DMS 273 treated with DMSO at 0.1 percent for 48 hours (cell line): ENCODE measurements at regions not wholly inside any gene's neighbourhood (a gene's known extent, or its start where the extent isn't known, plus 50 kb on each side); places are given as distances from the start of the nearest gene placed in this dataset.
"Not testable (repeated sequence)": the region's sequence is repeated elsewhere in the genome, so short reads cannot be mapped to it uniquely, and the experiment has no call there.

Experiments
- DNase-seq: peaks from one replicate; lab custom pipeline; 2025; lab: John Stamatoyannopoulos, UW

- DNase-seq: no peak
Observed at GRCh38 chr11:81979448-81979847, 754.2 kb downstream of the FAM181B start.

- DNase-seq: no peak
Observed at GRCh38 chr11:81975261-81975900, 758.3 kb downstream of the FAM181B start.

- DNase-seq: no peak
Observed at GRCh38 chr11:81970886-81971285, 762.8 kb downstream of the FAM181B start.

DNA sequence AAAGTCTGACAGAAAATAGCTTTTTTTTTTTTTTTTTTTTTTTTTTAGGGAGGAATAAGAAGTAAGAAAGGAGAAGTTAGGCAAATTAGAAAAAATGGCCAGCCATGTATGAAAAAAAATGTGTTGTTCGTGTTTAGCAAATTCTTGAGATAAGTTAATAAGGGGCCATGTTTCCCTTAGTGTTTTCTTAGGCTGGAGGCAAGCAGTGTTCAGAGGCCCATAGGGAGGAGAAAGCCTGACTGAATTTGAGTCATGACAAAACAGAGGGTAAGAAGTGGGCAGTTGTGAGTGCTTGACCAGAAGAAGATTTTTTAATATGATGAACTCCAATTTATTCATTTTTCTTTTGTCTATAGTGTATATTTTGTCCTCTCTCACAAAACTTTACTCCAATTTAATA, 766.4 kb downstream of the FAM181B start:
- DNase-seq: no peak

- no peak for DNase-seq
Observed at GRCh38 chr11:81966340-81966739, 767.3 kb downstream of the FAM181B start.

- DNase-seq: no peak
Observed at GRCh38 chr11:81963018-81963417, 770.6 kb downstream of the FAM181B start.

GRCh38 chr11:81960443-81960842, 773.2 kb downstream of the FAM181B start:
- no peak for DNase-seq

DNA sequence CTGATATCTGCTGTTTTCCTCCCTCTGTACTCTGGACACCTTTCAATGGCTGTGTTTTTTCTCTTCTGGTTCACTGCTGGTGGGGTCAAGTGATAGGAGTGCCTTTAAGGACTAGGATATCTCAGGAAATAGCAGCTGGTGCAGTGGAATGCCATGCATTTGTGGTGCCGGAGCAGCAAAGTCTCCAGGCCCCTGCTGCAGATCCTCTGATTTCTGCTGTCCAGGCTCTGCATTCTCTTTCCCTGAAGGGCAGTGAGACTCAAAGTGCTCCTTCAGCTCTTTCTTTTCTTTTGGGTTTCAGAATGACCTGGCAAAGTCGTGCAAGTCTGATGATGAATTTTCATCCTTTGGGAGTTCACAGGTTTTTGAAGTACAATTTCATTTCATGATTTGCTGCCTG, 774.3 kb downstream of the FAM181B start:
- DNase-seq: no peak

GRCh38 chr11:81954301-81954700, 779.4 kb downstream of the FAM181B start:
- DNase-seq: not testable (repeated sequence)

DNA sequence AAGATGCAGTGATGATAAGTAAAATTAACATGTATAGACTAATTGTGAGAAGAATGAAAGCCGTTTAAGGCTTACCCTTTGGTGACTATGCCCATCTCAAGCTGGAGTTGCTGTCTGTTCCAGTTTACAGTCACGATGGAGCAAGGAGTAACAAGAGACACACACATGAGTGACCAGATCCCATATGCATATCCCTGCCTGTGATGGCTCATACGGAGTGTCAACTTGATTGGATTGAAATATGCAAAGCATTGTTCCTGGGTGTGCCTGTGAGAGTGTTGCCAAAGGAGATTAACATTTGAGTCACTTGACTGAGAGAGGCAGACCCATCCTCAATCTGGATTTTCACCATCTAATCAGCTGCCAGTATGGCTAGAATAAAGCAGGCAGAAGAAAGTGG, 786.8 kb downstream of the FAM181B start:
- DNase-seq: no peak

GRCh38 chr11:81942646-81943045, 791.0 kb downstream of the FAM181B start:
- no peak for DNase-seq

- no peak for DNase-seq
Observed at GRCh38 chr11:81941998-81942397, 791.7 kb downstream of the FAM181B start.

GRCh38 chr11:81932303-81932702, 801.4 kb downstream of the FAM181B start:
- no peak for DNase-seq

DNA sequence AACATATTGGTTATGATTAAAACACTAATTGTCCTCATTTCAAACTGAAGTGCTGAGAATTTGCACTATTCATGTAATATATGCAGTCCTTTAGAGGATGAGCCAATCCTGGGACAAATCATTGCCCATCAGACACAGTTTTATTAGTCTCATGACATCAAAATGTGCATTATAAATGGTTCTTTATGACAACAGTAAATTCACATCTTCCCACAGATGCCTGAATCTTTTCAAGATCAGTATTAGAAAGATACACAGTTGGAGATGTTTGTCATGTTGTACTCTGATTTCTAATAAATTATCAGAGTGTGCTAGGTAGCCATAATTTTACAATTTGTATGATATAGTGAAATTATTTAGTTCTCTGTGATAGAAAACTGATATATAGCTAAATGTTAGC, 813.5 kb downstream of the FAM181B start:
- no peak for DNase-seq

- no peak for DNase-seq
Observed at GRCh38 chr11:81916451-81916850, 817.2 kb downstream of the FAM181B start.

- no peak for DNase-seq
Observed at GRCh38 chr11:81915045-81915444, 818.6 kb downstream of the FAM181B start.

DNA sequence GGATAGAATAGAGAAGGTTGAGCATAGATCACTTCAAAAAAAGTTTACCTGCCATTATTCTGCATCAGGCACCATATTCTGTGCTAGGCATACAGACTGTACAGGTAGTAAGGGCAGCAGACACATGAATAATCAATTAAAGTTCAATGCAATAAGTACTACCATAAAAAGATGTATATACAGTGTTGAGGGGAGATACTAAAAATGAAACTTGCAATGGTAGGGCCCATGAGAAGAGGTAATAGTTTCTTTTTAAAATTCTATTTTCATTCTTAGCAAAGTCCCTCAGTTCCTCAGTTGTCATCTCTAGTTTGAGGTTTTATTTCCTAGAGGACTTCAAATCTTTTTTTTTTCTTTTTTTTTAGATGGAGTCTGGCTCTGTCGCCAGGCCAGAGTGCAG, 819.9 kb downstream of the FAM181B start:
- DNase-seq: no peak

- no peak for DNase-seq
Observed at GRCh38 chr11:81907996-81908395, 825.7 kb downstream of the FAM181B start.

DNA sequence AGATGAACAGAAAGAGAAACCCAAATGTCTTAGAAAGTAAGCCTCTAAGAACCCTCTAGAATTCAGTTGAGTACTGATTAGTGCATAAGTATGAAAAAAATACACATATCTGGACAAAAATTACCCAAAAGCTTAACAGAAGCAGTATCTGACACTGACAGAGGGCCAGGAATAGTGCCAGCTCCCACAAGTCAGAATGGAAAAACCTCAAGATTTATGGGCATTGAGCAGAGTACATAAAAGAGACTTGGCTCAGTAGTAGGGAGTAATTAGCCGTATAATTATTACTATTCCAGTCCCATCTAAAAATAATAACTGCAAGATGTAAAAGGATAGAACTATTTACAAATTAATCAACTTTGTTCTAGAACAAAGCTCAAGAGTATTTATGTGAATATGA, 834.5 kb downstream of the FAM181B start:
- no peak for DNase-seq

DNA sequence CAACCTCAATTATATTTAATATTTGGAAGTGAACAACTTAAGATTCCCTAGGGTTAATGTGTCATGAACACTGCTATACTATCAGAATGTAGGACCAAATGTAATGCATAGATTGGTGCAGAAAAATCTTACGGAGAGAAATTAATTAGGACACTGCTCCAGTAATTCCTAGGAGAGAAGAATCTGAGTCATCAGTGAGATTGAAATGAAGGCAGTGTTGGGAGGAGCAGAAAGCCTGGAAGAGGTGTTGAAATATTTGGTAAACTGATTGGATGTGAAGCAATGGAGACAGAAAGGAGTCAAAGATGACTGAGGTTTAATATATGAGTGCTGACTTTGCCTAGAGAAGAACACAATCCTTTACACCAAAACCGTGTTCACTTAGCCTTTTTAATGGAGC, 836.0 kb downstream of the FAM181B start:
- DNase-seq: no peak

DNA sequence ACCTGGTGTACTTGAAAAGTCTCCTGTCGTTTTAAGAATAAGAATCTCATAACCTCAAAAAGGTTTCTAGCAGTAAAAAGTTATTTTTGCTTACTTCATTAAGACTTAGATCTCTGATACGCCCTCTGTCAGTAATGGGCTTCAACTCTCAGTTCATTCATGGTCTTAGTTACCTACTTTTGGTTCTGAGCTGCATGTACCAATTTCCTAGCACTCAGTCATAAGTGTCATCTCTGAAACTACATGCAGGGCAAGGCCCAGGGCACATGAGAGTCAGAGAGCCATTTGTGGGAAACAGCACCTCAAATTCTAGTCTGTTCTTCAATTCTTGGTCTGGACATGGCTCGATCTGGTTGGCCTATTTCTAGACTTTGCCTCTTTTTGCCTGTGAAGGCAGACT, 838.4 kb downstream of the FAM181B start:
- DNase-seq: no peak

DNA sequence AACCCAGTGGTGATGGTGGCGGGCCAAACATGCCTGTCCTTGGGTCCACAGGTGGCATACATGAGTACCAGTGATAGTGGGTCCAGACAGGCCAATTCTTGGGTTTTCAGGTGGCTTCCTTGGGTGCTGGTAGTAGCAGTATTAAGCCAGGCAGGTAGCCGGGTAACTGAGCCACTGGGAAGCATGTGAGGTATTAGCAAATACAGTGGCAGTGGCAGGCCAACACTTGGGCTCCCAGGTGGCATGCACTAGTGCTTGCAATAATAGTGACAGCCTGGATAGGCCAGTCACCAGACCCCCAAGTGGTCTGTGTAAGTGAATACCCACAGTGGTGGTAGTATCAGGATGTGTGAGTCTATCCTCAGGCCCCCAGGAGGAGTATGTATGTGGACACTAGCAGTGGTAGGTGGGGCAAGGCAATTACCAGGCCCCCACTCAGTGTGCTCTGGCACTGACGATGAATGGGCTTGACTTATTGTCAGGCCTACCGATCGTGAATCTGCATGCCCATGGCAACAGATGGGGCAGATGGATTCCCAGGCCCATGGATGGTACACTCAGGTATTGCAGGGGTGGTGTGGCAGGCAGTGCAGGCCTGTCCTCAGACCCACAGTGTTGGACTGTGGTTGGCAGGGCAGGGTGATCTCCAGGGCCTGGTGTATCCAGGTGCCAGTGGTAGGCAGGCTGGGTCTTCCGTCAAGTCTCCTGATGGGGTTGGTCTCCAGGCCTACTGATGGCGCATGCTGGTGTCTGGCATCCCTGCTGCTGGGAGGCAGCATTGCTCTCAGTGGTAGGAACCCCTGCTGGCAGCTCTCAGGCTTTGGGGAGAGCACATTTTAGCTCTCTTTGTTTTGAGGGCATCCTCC, 840.7 kb downstream of the FAM181B start:
- DNase-seq: no peak

DNA sequence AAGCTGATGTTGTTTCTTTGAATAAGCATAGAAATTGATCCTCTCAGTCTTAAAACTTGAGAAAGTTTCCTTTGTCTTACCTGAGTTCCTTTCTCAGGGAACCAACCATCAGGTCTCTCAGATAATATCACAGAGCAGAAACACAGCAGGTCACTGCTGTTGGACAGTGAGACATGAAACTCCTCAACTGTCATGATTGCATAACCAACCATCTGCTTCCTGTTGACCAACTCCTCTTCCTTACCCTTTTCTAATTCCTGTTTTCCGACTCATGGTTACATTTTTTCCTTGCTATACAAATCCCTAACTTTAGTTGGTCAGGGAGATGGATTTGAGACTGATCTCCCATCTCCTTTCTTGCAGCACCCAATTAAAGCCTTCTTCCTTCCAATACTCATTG, 845.3 kb downstream of the FAM181B start:
- DNase-seq: no peak

GRCh38 chr11:81887671-81888070, 846.0 kb downstream of the FAM181B start:
- no peak for DNase-seq
